Neuronal stem cell (in vitro differentiated cells): ENCODE measurements at regions not wholly inside any gene's neighbourhood (a gene's known extent, or its start where the extent isn't known, plus 50 kb on each side); places are given as distances from the start of the nearest gene placed in this dataset.
"Not testable (repeated sequence)": the region's sequence is repeated elsewhere in the genome, so short reads cannot be mapped to it uniquely, and the experiment has no call there.

Experiments
- DNase-seq: peaks from one replicate; pipeline ENCODE4 v3.0.0-alpha.2; 2013; ENCODE audit warnings: low spot score
- H2AFZ ChIP-seq: one replicate; pipeline ENCODE4 v1.6.1; 2013; ENCODE audit warnings: mild to moderate bottlenecking, low read length, inconsistent platforms
- H2AK5ac ChIP-seq: 2 replicates; pipeline ENCODE4 v1.6.1; 2013; ENCODE audit warnings: low read depth, mild to moderate bottlenecking, inconsistent platforms, low read length, moderate library complexity, mixed read lengths
- H2BK120ac ChIP-seq: 2 replicates; pipeline ENCODE4 v1.6.1; 2013; ENCODE audit warnings: low read depth, mild to moderate bottlenecking, inconsistent platforms, low read length, moderate library complexity, mixed read lengths
- H2BK12ac ChIP-seq: one replicate; pipeline ENCODE4 v1.6.1; 2013; ENCODE audit warnings: low read length, inconsistent platforms
- H2BK15ac ChIP-seq: 2 replicates; pipeline ENCODE4 v1.6.1; 2013; ENCODE audit warnings: mild to moderate bottlenecking, low read length, inconsistent platforms, mixed read lengths
- H2BK5ac ChIP-seq: one replicate; pipeline ENCODE4 v1.6.1; 2013; ENCODE audit warnings: inconsistent platforms, mild to moderate bottlenecking, low read length, moderate library complexity
- H3K14ac ChIP-seq: one replicate; pipeline ENCODE4 v1.6.1; 2013; ENCODE audit warnings: low read length, inconsistent platforms
- H3K18ac ChIP-seq: 2 replicates; pipeline ENCODE4 v1.6.1; 2013; ENCODE audit warnings: low read length, inconsistent platforms
- H3K23ac ChIP-seq: 2 replicates; pipeline ENCODE4 v1.6.1; 2013; ENCODE audit warnings: low read depth, mild to moderate bottlenecking, mixed read lengths, low read length, inconsistent platforms; ENCODE audit not compliant: poor library complexity
- H3K27ac ChIP-seq: replicated peaks from 3 replicates; pipeline ENCODE4 v1.5.1; 2013; ENCODE audit warnings: low read length, inconsistent platforms
- H3K27me3 ChIP-seq, 3 experiments: 2 replicates each; pipeline ENCODE4 v1.6.1; 2013; ENCODE audit warnings: low read length in 3 of 3, mild to moderate bottlenecking in 2 of 3, inconsistent platforms in 1 of 3, low read depth in 1 of 3, mixed read lengths in 1 of 3, moderate library complexity in 1 of 3; ENCODE audit not compliant: control insufficient read depth in 3 of 3, insufficient read depth in 3 of 3
- H3K36me3 ChIP-seq, 2 donors: replicated peaks in 1 of 2; 2 replicates each; pipeline ENCODE4 v1.6.1; 2013; ENCODE audit warnings: low read length in 2 of 2; ENCODE audit not compliant: control insufficient read depth in 2 of 2, insufficient read depth in 2 of 2
- H3K4ac ChIP-seq: 2 replicates; pipeline ENCODE4 v1.6.1; 2013; ENCODE audit warnings: inconsistent platforms, mild to moderate bottlenecking, low read length, moderate library complexity
- H3K4me1 ChIP-seq, 2 donors: 1 replicate in 1 of 2; 2 replicates in 1 of 2; pipeline ENCODE4 v1.6.1; 2013; ENCODE audit warnings: low read length in 2 of 2, low read depth in 1 of 2; ENCODE audit not compliant: control insufficient read depth in 2 of 2, insufficient read depth in 1 of 2
- H3K4me2 ChIP-seq: one replicate; pipeline ENCODE4 v1.6.1; 2013; ENCODE audit warnings: mild to moderate bottlenecking, low read length, inconsistent platforms; ENCODE audit not compliant: insufficient read depth, poor library complexity, severe bottlenecking
- H3K4me3 ChIP-seq, 2 donors: 2 replicates each; pipeline ENCODE4 v1.5.1; 2013; ENCODE audit warnings: low read length in 2 of 2, mild to moderate bottlenecking in 2 of 2, inconsistent platforms in 1 of 2, moderate library complexity in 1 of 2
- H3K79me1 ChIP-seq: one replicate; pipeline ENCODE4 v1.6.1; 2013; ENCODE audit warnings: low read depth, mild to moderate bottlenecking, inconsistent platforms, low read length, moderate library complexity
- H3K9ac ChIP-seq: one replicate; pipeline ENCODE4 v1.6.1; 2013; ENCODE audit warnings: mild to moderate bottlenecking, low read depth, low read length, inconsistent platforms; ENCODE audit not compliant: poor library complexity
- H3K9me3 ChIP-seq, 2 donors: replicated peaks in 1 of 2; 2 replicates each; pipeline versions ENCODE3 to v1.6.1; 2013; ENCODE audit warnings: low read length in 2 of 2, mild to moderate bottlenecking in 2 of 2, inconsistent platforms in 1 of 2, low read depth in 1 of 2, mixed read lengths in 1 of 2, moderate library complexity in 1 of 2; ENCODE audit not compliant: control insufficient read depth in 2 of 2, insufficient read depth in 1 of 2
- H4K8ac ChIP-seq: one replicate; pipeline ENCODE4 v1.6.1; 2013; ENCODE audit warnings: low read depth, mild to moderate bottlenecking, inconsistent platforms, low read length, moderate library complexity
- H4K91ac ChIP-seq: one replicate; pipeline ENCODE4 v1.6.1; 2013; ENCODE audit warnings: low read length, low read depth, mild to moderate bottlenecking, inconsistent platforms; ENCODE audit not compliant: poor library complexity
- WGBS, 2 donors: extraction: QIAGEN DNeasy Blood & Tissue Kit; methylation state at CpG; one replicate each; pipeline ENCODE4 v1.1.7; 2013; ENCODE audit warnings: missing lambda C conversion rate in 2 of 2, mixed read lengths in 1 of 2; ENCODE audit not compliant: insufficient read length in 2 of 2, insufficient replicate concordance in 1 of 2; ENCODE audit errors: extremely low coverage in 2 of 2; 5-methylcytosine and 5-hydroxymethylcytosine counted together

GRCh38 chr11:13797616-13798015 lies 129.1 kb downstream of the FAR1 start:
- not testable (repeated sequence) for H3K14ac ChIP-seq, H3K23ac ChIP-seq, H2BK120ac ChIP-seq, H2BK5ac ChIP-seq, H2BK15ac ChIP-seq, H4K8ac ChIP-seq, H2AFZ ChIP-seq, H3K79me1 ChIP-seq, DNase-seq, H3K36me3 ChIP-seq, H4K91ac ChIP-seq, H3K4me3 ChIP-seq, H3K18ac ChIP-seq, H3K9ac ChIP-seq, H3K4me2 ChIP-seq, H3K27ac ChIP-seq, H3K27me3 ChIP-seq, H3K9me3 ChIP-seq, H3K4me1 ChIP-seq, H2AK5ac ChIP-seq, H2BK12ac ChIP-seq, H3K4ac ChIP-seq
- WGBS, 2 donors, result no CpG with 5 or more reads among the region's 3 CpGs

DNA sequence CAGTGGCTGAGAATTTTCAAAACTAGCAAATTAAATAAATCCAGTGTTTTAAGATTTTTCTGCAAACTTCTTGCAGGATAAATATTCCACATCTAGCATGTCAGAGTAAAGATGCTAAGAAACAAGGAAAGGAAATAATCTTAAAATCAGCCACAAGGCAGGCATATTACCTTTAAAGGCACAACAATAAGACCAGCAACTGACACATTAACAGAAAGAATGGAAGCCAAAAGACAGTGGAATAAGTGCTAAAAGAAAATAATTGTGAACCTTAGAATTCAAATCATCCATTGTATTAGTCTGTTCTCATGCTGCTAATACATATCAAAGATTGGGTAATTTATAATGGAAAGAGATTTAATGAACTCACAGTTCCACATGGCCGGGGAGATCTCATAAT lies 132.4 kb downstream of the FAR1 start:
- Histone ChIP-seq H3K4me1 (no peaks in the 10 kb centered on the region), H3K14ac (no peak overlapping the region), H2BK15ac (no peak overlapping the region), H3K27me3 (no peaks in the 10 kb centered on the region), H3K36me3 (no peaks in the 10 kb centered on the region), H2AK5ac (no peak overlapping the region), H3K23ac (no peak overlapping the region), H2BK120ac (no peak overlapping the region), H4K91ac (no peak overlapping the region), H3K79me1 (no peaks in the 10 kb centered on the region), H2BK5ac (no peak overlapping the region), H3K4me2 (no peak overlapping the region), H3K27ac (no peak overlapping the region), H3K4me3 (no peak overlapping the region), H3K9me3 (no peaks in the 10 kb centered on the region), H4K8ac (no peak overlapping the region), H2BK12ac (no peak overlapping the region), H3K18ac (no peak overlapping the region), H3K9ac (no peak overlapping the region), H3K4ac (no peak overlapping the region), H2AFZ (no peak overlapping the region)
- DNase-seq, result no peak
- no CpG with 5 or more reads among the region's 1 CpG for WGBS, 2 donors

GRCh38 chr11:13818325-13818724 lies 144.2 kb upstream of the SPON1 start:
- Histone ChIP-seq H2BK12ac (no peak overlapping the region), H3K4ac (no peak overlapping the region), H2BK120ac (no peak overlapping the region), H3K4me2 (no peak overlapping the region), H3K27ac (no peak overlapping the region), H3K36me3 (no peaks in the 10 kb centered on the region), H4K8ac (no peak overlapping the region), H3K27me3 (no peaks in the 10 kb centered on the region), H3K9me3 (no peaks in the 10 kb centered on the region), H2AK5ac (no peak overlapping the region), H3K18ac (no peak overlapping the region), H3K4me3 (no peak overlapping the region), H2BK15ac (no peak overlapping the region), H3K79me1 (no peaks in the 10 kb centered on the region), H2AFZ (no peak overlapping the region), H3K9ac (no peak overlapping the region), H3K23ac (no peak overlapping the region), H3K14ac (no peak overlapping the region), H4K91ac (no peak overlapping the region), H3K4me1 (no peaks in the 10 kb centered on the region), H2BK5ac (no peak overlapping the region)
- WGBS, 2 donors, result no CpG with 5 or more reads among the region's 2 CpGs
- no peak for DNase-seq

- no peak overlapping the region for H3K27ac ChIP-seq
- H3K4me1 ChIP-seq, result no peaks in the 10 kb centered on the region
- H3K27me3 ChIP-seq, result no peaks in the 10 kb centered on the region
- no peak for DNase-seq
- H2BK5ac ChIP-seq, result no peak overlapping the region
- H3K9me3 ChIP-seq, result peaks cover 0 to 2% of the 10 kb centered on the region in 2 donors
- H3K18ac ChIP-seq, result no peak overlapping the region
- no peak overlapping the region for H3K14ac ChIP-seq
- no peak overlapping the region for H2BK15ac ChIP-seq
- H4K8ac ChIP-seq, result no peak overlapping the region
- H3K4me2 ChIP-seq, result no peak overlapping the region
- no CpG with 5 or more reads among the region's 4 CpGs for WGBS, 2 donors
- no peak overlapping the region for H3K23ac ChIP-seq
- no peak overlapping the region for H3K4me3 ChIP-seq
- H3K9ac ChIP-seq, result no peak overlapping the region
- no peak overlapping the region for H2BK120ac ChIP-seq
- no peak overlapping the region for H3K4ac ChIP-seq
- H3K79me1 ChIP-seq, result no peaks in the 10 kb centered on the region
- H3K36me3 ChIP-seq, result no peaks in the 10 kb centered on the region
- no peak overlapping the region for H2AFZ ChIP-seq
- no peak overlapping the region for H2AK5ac ChIP-seq
- H2BK12ac ChIP-seq, result no peak overlapping the region
- no peak overlapping the region for H4K91ac ChIP-seq
Observed at GRCh38 chr11:13826505-13827278, 135.8 kb upstream of the SPON1 start.
